HG02981 (cell line): ENCODE measurements at regions not wholly inside any gene's neighbourhood (a gene's known extent, or its start where the extent isn't known, plus 50 kb on each side); places are given as distances from the start of the nearest gene placed in this dataset.

Experiments used
- ATAC-seq: cut with Tn5 transposase; IDR thresholded peaks from one replicate; pipeline ENCODE4 v1.9.1; 2021; ENCODE audit warnings: mild to moderate bottlenecking, moderate library complexity; ENCODE audit not compliant: unreplicated experiment

DNA sequence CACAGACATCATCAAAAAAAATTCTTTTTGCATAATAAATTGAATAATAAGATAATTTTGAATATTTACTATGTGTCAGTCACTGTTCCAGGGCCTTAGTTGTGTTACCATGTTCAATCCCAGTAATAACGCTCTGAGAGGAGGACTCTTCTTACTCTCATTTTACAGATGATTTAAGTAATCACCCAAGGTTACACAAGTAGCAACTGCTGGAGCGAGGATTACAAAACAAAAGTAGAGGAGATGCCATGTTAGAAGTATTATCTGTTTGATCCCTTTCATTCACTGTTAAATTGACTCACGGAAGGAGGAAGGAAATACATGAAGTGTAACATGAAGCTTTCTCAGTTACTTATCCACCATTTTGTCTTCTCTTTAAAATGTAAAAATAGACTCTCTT is 412.8 kb downstream of the NFIB start:
- no peak for ATAC-seq

DNA sequence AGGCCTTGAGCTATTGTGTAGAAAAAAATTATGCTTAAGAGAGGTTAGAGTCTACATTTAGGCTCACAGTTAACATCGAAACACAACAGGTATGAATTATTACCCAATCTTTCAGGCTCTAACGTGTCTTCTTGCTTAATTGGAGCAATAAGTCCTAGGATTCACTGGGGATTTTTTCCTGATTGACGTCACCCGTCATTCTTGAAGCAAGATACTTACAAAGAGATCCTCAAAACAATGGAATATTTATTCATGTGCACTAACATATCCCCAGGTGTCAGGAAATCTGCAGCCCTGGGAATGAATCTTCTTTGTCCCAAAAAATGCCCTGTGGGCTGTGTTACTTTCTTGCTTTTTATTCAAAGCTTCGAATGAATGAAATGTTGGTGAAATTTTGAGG is 413.5 kb downstream of the NFIB start:
- ATAC-seq, result no peak

DNA sequence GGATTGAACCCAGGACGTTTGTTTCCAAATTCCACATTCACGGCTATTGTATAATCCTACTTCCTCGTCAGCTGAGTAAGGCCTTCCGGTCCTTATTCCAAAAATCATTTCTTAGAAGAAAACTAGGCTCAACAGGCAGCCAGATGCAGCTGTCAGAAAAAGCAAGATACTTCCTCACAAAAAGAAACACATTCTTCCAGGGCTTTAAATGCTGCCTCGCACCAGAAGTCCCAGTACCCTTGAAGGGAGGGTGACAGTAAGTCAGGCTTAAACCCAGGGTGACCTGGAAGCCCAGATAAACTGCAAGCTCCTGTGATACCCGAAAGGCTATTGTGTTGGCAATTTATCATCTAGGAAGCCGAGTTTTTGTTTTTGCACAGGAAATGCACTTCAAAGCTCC is 414.0 kb downstream of the NFIB start:
- ATAC-seq, result no peak

DNA sequence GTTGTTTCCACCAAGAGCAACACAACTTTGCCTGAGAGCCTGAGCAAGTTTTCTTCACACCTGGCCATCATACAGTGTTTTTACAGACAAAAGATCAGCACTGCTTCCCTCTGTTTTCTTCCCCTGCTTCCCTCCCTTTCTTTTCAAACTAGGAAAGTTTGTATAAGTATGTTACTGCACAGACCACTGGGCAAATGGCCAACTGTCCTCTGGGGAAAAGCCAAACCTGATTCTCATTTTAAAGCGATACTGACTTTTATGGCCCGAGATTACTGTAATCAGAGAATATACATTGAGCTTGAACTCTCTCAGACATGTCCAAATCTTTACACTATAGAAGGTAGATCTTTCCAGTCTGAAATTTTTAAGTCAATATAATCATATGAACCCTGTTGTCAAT is 415.0 kb downstream of the NFIB start:
- no peak for ATAC-seq

DNA sequence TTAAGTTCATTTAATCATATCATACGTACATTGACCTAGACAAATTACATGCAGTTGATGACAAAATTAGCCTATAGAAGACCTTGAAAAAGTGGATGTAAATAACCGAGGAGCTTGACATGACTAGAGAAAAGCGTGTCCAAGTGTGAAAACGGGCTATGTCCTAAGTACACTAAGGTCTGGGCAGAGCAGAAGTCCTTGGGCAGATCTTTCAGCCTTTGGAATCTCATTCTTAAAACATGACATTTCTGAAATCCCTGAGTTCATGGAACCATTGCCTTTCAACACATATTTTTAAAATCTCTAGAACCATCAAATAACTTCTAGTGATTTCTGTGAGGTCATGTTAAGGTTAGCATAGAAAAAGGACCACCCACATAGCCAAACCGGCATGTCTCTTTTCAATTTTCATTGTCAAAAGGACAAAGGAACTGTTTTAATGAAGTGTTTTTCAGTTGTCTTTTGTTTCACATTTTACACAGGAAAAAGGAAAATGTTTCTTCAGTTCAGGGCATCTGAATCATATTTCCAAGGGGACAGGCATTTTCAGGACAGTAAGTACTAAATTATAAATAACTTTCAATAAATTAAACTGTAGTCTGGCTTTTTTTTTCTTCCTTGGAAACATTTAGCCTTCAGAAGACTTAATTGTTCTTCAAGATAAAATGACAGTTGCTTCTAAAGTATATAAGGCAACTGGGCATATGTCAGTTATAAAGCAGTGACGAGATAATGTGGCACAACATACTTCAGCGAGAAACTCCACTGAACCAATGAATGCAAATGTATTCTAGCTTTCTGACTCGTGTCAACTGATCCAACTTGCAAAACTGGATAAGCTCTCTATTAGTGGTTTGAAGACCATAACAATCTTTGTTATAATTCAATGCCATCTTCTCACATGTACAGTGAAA is 416.8 kb downstream of the NFIB start:
- ATAC-seq, result no peak

DNA sequence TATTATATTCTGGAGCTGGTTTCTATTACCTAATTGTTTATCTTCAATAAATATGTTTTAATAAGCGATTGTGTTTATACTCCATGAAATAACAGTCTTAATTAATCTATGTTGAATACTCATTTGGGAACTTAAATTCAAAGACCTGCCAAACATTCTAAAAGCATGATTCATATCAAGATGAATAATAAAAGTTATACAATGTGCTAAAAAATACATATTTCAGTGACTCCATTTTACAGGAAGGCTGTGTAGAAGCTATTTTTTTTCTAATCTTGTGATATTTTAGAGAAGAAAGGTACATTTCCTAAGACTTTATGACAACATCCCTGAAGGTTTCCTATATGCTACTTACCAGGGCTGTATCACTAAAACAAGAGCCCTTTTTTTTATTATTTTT is 417.9 kb downstream of the NFIB start:
- no peak for ATAC-seq

DNA sequence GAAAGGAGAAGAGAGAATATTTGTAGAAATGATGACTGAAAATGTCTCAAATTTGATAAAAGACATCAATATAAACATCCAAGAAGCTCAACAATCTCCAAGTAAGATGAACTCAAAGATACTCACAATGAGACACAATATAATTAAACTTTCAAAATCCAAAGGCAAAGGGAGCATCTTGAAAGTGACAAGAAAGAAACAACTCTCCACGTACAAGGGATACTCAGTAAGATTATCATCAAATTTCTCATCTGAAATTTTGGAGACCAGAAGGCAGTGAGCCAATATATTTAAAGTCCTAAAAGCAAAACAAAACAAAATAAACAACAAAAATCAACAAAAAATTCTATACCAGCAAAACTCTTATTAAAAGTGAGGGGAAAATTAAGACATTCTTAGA is 428.7 kb downstream of the NFIB start:
- no peak for ATAC-seq

DNA sequence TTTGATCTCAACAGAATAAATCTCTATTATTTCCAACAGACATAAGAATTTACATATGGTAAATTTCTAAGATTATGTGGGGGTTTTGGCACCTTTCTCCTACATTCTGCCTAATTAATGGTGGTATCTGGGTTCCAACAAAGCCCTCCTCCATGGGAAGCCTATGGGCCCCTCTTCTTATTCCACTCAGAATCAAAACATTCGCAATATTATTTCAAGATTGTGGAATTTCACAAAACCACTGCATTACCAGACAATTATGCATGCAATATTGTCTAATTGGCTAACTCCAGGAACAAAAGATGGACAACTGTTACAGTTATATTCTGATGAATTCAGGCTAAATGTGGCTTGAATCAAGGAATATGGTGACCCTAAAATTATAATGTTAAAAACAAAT is 434.0 kb downstream of the NFIB start:
- no peak for ATAC-seq

DNA sequence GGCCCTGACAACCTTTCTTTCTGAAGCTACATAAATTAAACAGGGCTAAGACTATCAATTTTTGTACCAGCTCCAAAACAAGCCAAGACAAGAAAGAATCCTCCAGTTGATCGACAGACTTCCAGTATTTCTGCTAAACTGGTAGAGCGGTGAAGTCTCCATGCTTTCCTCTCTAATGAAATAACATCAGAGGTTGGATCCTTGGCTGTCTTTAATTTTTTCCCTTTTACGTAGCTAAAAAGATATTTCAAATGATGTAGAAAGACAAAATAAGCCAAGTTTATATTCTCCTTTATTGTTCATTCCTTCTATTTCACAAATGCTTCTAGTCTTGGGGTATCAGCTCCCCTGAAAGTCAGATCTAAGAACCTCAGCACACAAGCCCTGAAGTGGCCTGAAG is 434.9 kb downstream of the NFIB start:
- no peak for ATAC-seq

DNA sequence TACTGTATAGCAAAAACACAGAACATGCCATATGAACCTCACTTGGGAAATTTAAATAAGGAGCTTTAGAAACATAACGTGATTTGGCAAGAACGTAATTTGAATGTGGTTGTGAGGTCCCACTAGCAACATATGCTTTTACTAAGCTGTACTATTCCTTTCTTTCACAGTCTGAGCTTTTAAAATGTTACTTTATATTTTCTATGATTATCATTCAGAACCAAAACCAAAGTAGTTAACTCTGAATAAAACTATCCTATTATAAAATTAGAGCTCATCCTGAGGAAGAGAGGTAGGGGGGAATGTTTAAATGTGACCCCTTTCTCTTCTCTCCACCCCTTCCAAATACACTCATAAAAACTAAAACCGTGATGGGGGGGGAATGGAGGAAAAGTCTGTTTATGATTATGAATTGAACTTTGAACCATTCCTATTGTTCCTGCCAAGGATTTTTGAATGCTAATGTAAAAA is 435.7 kb downstream of the NFIB start:
- ATAC-seq, result no peak

DNA sequence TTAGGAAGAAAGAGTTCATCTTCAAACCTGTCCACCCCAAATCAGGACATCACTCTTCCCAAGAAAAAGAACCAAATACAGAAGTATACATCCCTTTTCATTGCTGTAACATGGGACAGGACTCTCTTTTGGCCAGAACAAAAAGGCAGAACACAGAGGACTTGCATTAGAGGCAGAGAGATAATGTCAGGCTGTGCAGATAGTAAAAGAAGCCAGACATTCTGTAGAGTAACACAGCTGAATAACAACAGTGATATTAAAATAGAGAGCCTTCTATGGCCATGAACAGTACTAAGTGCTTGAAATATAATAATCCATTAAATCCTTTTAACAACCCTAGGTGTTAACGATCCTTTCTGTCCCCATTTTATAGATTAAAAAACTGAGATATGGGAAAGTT is 437.2 kb downstream of the NFIB start:
- no peak for ATAC-seq

DNA sequence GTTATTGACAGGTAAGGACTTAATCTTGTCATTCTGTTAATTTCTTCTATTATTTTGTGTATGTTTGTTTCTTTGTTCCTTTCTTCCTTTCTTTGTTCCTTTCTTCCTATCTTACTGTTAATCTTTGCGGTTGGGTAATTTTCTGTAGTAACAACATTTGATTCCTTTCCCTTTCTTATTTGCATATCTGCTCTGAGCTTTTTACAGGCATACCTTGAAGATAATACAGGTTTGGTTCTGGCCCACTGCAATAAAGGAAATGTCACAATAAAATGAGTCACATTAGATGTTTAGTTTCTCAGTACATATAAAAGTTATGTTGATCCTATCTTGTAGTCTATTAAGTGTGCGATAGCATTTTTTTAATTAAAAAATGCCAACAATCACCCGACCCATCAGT is 440.7 kb downstream of the NFIB start:
- ATAC-seq, result no peak

DNA sequence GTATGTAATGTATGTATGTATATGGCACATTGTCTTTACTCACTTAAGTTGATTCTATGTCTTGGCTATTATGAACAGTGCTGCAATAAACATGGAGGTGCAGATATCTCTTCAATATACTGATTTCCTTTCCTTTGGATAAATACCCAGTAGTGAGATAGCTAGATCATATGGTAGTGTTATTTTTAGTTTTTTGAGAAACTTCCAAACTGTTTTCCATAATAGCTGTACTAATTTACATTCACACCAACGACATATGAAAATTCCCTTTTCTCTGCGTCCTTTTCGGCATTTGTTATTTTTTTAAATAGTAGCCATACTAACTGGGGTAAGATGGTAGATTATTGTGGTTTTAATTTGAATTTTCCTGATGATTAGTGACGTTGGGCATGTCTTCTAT is 445.6 kb downstream of the NFIB start:
- ATAC-seq, result no peak

DNA sequence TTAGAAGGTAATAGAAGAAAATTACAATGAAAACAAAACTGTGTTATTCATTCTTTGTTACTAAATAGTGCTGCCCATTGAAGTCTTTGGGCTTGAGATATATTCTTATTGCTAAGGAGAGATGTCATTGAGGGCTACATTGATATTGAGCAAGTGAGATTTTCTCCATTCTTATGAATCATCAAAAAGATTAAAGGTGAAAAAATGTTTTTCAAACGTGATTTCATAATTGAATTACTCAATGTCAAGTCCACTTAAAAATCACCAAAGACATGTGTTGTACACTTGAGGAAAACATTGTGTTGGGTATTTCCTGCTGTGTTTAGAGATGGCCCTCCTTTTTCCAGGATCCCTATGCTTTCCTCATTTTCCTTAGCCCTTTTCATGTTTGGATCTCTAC is 448.1 kb downstream of the NFIB start:
- no peak for ATAC-seq

DNA sequence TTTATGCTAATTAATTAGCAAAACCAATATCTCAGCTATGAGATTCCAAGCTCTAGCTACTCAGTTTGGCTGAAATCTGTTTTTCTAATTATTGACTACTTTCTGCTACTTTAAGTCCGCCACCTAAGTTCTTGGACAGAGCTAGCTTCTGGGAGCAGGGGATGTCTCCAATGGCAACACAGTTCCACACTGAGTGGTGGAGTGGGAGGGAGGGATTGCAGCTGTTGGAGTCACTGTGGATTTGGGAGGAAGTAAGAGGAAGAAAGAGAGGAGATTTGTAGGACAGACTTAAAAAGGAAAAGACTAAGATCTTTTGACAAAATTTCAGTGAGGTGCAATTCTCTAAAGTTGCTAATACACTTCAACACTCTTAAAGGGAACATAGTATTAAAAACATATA is 450.8 kb downstream of the NFIB start:
- ATAC-seq, result no peak

DNA sequence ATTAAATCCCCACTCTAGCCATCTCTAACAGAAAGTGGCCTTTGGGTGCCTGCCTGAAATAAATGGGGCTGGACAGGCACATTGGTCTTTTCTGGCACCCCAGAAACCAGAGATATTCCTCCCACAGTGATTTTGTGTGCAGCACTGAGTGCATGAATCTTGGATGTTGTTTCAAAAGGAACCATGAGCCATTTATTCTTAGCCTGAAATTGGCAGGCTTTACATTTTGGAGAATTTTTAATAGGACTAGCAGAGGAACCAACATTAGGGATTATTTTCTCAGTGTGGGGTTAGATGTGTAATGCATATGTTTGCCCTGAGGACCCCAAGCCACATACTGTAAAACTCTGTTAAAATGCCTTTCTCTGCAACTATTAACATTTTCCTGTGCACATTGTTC is 451.3 kb downstream of the NFIB start:
- no peak for ATAC-seq

DNA sequence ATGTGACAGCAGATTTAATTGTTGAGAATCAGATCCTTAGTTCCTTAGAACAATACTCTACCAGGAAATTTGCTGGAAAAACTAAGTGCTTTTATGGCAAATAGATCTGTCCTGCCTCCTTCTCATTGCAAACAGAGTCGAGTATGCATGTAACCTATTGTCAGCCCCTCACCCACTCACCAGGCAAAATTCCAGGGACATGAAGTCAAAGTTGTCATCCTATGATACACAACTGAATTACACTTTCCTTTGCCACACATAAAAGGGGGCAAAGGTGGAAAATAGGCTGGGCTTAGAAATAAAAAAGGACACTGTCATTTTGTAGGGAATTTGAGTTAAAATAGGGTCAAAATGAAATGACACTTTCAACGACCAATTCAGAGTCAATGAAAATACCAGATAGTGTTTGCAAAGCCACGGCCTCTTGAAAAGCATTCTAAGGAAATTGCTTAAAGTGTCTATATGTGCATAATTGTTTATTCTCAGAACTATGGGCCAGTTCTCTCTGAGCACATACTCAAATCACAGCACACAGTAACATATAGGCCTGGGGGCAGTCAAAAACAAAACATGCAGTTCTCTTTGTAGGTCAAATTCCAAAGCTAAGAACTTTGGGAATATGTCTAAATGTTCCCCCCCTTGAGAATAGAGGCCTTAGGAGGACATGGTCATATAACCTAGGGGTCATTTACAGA is 452.8 kb downstream of the NFIB start:
- ATAC-seq, result no peak

DNA sequence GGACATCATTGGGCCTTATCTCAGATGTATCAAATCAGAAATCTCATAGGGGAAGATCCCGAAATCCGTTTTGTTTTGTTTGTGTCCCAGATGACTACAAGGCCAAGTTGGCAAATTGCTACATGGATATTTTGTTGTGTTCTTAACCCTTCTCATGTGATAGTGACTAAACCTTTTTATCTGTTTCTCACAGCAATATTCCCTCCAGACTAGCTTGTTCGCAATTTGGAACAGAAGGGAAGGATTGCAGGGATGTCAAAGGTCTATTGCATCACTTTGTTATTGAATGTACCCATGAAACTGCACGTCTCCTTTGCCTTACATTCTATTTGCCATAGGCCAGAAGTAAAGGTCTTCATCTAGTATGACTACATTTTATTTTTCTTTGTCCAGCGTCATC is 453.9 kb downstream of the NFIB start:
- no peak for ATAC-seq

DNA sequence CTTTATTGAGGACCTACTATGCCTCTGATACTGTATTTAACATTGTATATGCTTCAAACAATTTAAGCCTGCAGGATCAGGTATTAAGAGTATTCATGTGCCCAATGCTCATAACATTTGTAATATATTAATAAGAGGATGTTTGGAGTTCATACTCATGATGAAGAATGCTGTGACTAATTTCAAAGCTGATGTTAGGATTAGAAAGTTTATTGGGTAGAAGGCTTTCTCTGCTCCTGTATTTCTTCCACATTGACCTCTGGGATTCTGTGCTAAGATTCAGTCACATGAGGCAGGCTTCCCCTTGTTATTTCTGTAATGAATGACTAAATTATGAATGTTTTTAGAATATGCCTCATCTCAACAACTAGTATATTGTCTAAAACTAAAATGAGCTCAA is 456.4 kb downstream of the NFIB start:
- ATAC-seq, result no peak

DNA sequence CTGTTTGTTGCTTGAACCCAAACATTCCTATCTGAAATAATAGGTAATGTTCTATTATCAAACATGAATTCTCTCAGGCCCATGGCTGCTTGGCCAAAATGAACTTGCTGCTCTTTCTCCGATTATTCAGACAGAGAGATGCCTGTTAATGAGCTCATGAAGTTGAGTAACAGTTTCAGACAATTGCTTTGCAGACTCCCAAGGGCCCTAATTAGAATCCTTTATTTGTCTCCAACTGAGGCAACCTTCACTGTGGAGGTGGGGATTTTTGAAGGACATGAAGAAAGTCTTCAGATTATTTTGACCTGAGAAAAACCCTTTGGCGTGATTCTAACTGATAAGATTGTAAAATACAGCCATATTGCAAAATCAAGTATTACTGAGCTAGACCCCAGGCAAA is 466.7 kb downstream of the NFIB start:
- ATAC-seq, result no peak

DNA sequence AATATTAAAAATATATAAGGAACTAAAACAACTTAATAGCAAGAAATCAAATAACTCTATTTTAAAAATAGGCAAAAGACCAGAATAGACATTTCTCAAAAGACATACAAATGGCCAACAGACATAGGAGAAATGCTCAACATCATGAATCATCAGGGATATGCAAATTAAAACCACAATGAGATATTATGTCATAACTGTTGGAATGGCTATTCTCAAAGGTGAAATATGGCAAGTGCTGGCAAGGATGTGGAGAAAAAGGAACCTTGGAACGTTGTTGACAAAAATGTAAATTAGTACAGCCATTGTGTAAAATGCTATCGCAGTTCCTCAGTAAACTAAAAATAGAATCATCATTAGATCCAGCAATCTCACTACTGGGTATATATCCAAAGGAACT is 468.5 kb downstream of the NFIB start:
- no peak for ATAC-seq

DNA sequence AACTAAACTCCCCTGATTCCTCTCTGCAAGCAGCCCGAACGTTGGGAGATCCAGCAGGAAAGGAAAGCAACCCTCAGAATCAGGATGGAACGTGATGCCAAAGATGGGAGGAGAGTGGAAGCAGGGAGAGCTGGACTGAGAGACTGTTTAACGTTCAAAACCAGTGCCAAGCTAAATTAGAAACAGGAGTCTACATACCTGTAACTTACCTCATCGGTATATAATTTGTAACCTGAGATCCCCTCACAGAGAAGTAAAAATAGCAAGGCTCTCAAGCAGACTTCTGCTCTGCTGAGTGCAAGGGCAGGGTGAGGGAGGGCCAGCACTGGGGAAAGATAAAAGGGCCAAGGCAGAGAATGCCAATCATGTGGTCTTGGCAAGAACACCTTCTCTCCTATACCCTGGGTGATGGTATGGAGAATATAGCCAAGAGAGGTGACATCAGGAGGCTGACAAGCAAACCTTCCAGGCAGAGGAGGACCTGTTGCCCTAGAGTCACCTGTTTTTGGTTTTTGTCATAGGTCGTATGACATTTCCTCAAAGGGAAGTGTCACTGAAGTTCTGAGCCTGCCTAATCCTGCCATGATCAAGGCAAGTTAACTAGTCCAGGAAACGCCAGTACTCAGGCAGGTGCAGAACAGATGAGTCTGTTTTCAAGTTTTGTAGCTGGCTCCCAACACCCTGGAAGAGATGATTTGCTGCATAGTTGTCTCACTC is 472.0 kb downstream of the NFIB start:
- ATAC-seq, result no peak
